ENCODE measurements at regions not wholly inside any gene's neighbourhood (a gene's known extent, or its start where the extent isn't known, plus 50 kb on each side); places are given as distances from the start of the nearest gene placed in this dataset.

DNA sequence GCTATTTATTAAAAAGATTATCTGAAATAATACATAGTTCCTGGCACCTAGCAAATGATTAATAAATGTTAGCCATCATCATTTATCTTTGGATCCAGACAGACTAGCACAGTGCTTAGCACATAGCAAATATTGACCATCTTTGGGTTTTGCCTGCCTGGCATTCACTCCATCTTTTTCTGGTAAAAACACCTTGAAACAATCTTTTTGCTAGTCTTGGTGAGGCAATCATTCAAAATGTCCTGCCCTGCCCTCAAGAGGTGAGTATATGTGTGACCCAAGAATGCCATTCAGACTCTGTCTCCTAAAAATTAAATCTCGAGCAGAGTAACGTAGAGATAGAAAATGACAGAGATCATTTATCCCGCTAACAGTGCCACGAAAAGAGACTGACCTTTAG lies 78.3 kb upstream of the ZNF280D start:
- no peak for DNase-seq
- peaks cover 0 to under 1% (median 0%) of the 10 kb centered on the region in 5 donors for H3K4me1 ChIP-seq (ENCODE audit: control insufficient read depth in 5 of 5, insufficient read depth in 5 of 5, low read length in 5 of 5)
- ATAC-seq (ENCODE audit: insufficient read depth, low FRiP score), result no peak
- H3K36me3 ChIP-seq (ENCODE audit: control insufficient read depth in 4 of 4, insufficient read depth in 4 of 4, low read length in 4 of 4), result no peaks in the 10 kb centered on the region
- WGBS, 2 donors, result 93 to 97% methylated on average over 4 of the region's 4 CpGs
- H3K9me3 ChIP-seq (ENCODE audit: control insufficient read depth in 4 of 4, insufficient read depth in 3 of 4, low read length in 3 of 4), result peaks cover 0 to 9% (median 4%) of the 10 kb centered on the region in 4 donors
- TF ChIP-seq, protein P1, sequence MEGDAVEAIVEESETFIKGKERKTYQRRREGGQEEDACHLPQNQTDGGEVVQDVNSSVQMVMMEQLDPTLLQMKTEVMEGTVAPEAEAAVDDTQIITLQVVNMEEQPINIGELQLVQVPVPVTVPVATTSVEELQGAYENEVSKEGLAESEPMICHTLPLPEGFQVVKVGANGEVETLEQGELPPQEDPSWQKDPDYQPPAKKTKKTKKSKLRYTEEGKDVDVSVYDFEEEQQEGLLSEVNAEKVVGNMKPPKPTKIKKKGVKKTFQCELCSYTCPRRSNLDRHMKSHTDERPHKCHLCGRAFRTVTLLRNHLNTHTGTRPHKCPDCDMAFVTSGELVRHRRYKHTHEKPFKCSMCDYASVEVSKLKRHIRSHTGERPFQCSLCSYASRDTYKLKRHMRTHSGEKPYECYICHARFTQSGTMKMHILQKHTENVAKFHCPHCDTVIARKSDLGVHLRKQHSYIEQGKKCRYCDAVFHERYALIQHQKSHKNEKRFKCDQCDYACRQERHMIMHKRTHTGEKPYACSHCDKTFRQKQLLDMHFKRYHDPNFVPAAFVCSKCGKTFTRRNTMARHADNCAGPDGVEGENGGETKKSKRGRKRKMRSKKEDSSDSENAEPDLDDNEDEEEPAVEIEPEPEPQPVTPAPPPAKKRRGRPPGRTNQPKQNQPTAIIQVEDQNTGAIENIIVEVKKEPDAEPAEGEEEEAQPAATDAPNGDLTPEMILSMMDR (IDR thresholded peaks at IDR 0.05; ENCODE audit: control extremely low read depth, extremely low read depth), result no peak
- no peaks in the 10 kb centered on the region for H3K27me3 ChIP-seq (ENCODE audit: control insufficient read depth in 3 of 3, insufficient read depth in 3 of 3, low read length in 2 of 3)
- H3K4me3 ChIP-seq, result no peak overlapping the region
- H3K9ac ChIP-seq (ENCODE audit: insufficient read depth in 1 of 2, low read length in 2 of 2), result no peak overlapping the region
- no peak overlapping the region for H3K27ac ChIP-seq (ENCODE audit: low read depth in 1 of 2, low read length in 1 of 2)

DNA sequence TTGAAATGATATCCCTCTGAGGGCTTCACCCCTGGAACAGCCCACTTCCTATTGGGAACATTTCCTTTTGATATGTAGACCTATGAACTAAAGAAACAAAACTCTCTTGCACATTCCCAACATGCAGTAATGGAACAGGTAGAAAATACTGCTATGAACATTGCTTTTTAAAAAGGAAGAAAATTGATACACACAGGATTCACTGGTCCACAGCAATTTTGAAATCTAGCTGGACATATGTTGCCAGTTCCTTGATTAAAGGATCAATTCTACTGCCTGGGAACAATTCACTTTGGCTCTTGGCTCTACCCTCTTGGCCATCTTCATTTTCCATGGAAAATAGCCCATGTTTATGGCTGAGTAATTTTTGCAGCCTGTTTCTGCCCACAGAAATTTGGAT lies 74.9 kb upstream of the ZNF280D start:
- Histone ChIP-seq H3K36me3 (ENCODE audit: control insufficient read depth in 4 of 4, insufficient read depth in 4 of 4, low read length in 4 of 4) (peaks cover 0 to 1% (median 0%) of the 10 kb centered on the region in 4 donors), H3K4me3 (no peak overlapping the region), H3K27ac (ENCODE audit: low read depth in 1 of 2, low read length in 1 of 2) (no peak overlapping the region), H3K9me3 (ENCODE audit: control insufficient read depth in 4 of 4, insufficient read depth in 3 of 4, low read length in 3 of 4) (peaks cover 0 to 9% (median 4%) of the 10 kb centered on the region in 4 donors), H3K9ac (ENCODE audit: insufficient read depth in 1 of 2, low read length in 2 of 2) (no peak overlapping the region), H3K27me3 (ENCODE audit: control insufficient read depth in 3 of 3, insufficient read depth in 3 of 3, low read length in 2 of 3) (no peaks in the 10 kb centered on the region), H3K4me1 (ENCODE audit: control insufficient read depth in 5 of 5, insufficient read depth in 5 of 5, low read length in 5 of 5) (no peaks in the 10 kb centered on the region)
- ATAC-seq (ENCODE audit: insufficient read depth, low FRiP score), result no peak
- no peak for DNase-seq
- TF ChIP-seq, protein P1 (IDR thresholded peaks at IDR 0.05; ENCODE audit: control extremely low read depth, extremely low read depth), result no peak

DNA sequence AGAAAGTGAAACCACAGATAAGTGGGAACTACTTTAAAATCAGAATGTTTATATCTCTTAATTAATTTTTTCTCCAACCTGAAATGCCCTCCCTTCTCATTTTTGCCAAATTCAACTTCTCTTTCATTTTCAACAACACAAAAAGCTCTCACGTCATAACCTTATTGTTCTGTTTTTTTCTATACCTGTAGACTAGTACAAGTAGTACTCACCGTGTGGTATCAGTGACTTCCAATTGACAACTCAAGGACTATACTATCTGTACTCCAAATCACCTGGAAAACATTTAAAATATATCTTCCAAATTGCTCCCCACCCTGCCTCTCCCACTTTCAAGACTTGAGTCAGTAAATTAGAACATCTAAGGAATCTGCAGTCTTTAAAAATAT lies 72.8 kb upstream of the ZNF280D start:
- 79 to 97% methylated on average over 2 of the region's 2 CpGs for WGBS, 2 donors
- no peak overlapping the region for H3K4me3 ChIP-seq
- DNase-seq (no peak), ATAC-seq (ENCODE audit: insufficient read depth, low FRiP score) (no peak)
- no peak overlapping the region for H3K9ac ChIP-seq (ENCODE audit: insufficient read depth in 1 of 2, low read length in 2 of 2)
- H3K27ac ChIP-seq (ENCODE audit: low read depth in 1 of 2, low read length in 1 of 2), result no peak overlapping the region
- peaks cover 0 to 9% (median 4%) of the 10 kb centered on the region in 4 donors for H3K9me3 ChIP-seq (ENCODE audit: control insufficient read depth in 4 of 4, insufficient read depth in 3 of 4, low read length in 3 of 4)
- H3K4me1 ChIP-seq (ENCODE audit: control insufficient read depth in 5 of 5, insufficient read depth in 5 of 5, low read length in 5 of 5), result no peaks in the 10 kb centered on the region
- TF ChIP-seq, protein P1 (IDR thresholded peaks at IDR 0.05; ENCODE audit: control extremely low read depth, extremely low read depth), result no peak
- H3K36me3 ChIP-seq (ENCODE audit: control insufficient read depth in 4 of 4, insufficient read depth in 4 of 4, low read length in 4 of 4), result peaks cover 0 to 1% (median 0%) of the 10 kb centered on the region in 4 donors
- no peaks in the 10 kb centered on the region for H3K27me3 ChIP-seq (ENCODE audit: control insufficient read depth in 3 of 3, insufficient read depth in 3 of 3, low read length in 2 of 3)

DNA sequence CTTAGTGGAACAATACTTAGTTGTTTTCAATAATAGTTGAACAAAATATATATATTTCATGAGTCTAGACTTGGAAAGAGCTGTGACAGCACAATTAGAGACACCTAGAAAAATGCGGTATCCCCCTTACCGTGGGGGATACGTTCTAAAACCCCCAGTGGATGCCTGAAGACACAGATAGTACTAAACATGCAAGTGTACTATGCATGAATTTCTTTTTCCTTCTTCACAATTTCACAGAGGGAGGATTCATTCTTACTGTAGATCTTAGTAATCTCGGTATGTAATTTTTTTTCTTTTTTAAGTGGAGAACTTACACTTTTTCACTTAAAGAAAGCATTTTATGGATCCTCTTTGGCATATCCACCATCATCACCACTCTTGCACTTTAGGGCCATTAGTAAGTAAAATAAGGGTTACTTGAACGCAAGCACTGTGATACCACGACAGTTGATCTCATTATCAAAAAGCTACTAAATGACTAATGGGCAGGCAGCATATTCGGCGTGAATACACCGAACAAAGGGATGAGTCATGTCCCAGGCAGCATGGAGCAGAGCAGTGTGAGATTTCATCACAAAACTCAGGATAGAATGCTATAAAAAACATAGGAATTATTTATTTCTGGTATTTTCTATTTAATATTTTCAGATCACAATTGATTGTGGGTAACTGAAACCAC lies 72.3 kb upstream of the ZNF280D start:
- DNase-seq, result peak in 1 of 3 donors; percentile 16
- Histone ChIP-seq H3K4me3 (no peak overlapping the region), H3K27me3 (ENCODE audit: control insufficient read depth in 3 of 3, insufficient read depth in 3 of 3, low read length in 2 of 3) (no peaks in the 10 kb centered on the region), H3K9me3 (ENCODE audit: control insufficient read depth in 4 of 4, insufficient read depth in 3 of 4, low read length in 3 of 4) (peaks cover 0 to 9% (median 4%) of the 10 kb centered on the region in 4 donors), H3K4me1 (ENCODE audit: control insufficient read depth in 5 of 5, insufficient read depth in 5 of 5, low read length in 5 of 5) (no peaks in the 10 kb centered on the region), H3K36me3 (ENCODE audit: control insufficient read depth in 4 of 4, insufficient read depth in 4 of 4, low read length in 4 of 4) (peaks cover 0 to 1% (median 0%) of the 10 kb centered on the region in 4 donors), H3K27ac (ENCODE audit: low read depth in 1 of 2, low read length in 1 of 2) (no peak overlapping the region), H3K9ac (ENCODE audit: insufficient read depth in 1 of 2, low read length in 2 of 2) (no peak overlapping the region)
- no peak for ATAC-seq (ENCODE audit: insufficient read depth, low FRiP score)
- 73 to 92% methylated on average over 9 of the region's 9 CpGs for WGBS, 2 donors
- TF ChIP-seq, protein P1 (IDR thresholded peaks at IDR 0.05; ENCODE audit: control extremely low read depth, extremely low read depth), result no peak

Data from lung (tissue), 11 donors.